Stimulated activated CD4-positive, alpha-beta T cell treated with anti-CD3 and anti-CD28 coated beads, Interleukin-12 subunit alpha, Interleukin-12 subunit beta, amount 100 ng/mL, for 48 hours (primary cell): ENCODE measurements at regions not wholly inside any gene's neighbourhood (a gene's known extent, or its start where the extent isn't known, plus 50 kb on each side); places are given as distances from the start of the nearest gene placed in this dataset.

Source experiments
- DNase-seq, 3 donors: peaks; one replicate each; pipeline ENCODE4 v3.0.0-alpha.2; 2020; ENCODE audit warnings: low read depth in 2 of 3, low spot score in 1 of 3

GRCh38 chr7:155213955-155214740 is 83.5 kb upstream of the INSIG1 start:
- no peak for DNase-seq

DNA sequence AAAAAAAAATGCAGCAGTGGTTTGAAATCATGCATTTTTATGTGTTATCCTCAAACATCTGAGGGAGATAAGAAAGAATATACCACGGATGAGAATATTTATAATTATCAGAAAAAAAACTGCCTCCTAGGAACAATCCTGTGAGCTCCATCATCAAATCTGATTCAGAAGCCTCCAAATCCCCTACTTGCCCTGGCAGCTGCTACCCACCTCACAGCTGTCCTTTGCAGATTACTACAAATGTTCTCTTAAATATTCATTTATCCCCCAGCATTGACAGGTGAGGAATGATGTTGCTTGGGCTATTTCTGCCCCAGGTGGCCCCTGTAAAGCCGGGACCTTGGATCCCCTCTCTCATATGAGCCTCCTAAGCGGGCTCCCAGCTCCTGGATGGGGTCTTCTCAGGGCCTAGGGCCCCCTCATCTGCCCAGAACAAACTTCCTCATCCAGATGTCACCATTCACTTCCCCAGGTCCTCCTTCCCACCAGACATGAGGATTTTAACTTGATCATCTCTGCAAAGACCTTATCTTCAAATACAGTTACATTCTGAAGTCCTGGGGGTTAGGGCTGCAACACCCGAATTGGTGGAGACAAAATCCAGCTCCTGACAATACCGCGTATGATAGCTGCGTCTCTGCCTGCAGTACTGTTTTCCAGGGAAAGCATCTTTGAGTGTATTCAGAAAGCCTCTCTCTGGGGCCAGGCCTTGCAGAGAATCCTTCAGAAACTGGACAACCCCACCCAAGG is 81.9 kb upstream of the INSIG1 start:
- DNase-seq: no peak

- no peak for DNase-seq
These were observed 81.0 kb upstream of the INSIG1 start for GRCh38 chr7:155216475-155217272.

DNA sequence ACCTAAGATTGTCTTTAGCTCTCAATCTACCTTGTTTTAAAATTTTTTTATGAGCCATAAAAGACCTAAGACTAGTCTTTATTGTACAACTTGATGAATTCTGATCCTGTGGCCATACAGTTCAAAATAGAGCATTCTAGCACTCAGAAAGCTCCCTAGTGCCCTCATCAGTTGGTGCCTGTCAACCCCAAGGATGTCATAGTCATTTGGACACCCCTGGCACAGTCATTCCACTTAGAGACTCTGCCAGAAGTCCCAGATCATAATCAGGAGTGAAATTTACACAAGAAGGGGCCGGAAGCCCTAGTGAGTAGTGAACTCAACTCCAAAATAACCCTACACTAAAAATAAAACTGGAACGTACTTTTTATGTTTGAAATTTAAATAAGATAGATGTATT is 80.0 kb upstream of the INSIG1 start:
- DNase-seq: no peak

DNA sequence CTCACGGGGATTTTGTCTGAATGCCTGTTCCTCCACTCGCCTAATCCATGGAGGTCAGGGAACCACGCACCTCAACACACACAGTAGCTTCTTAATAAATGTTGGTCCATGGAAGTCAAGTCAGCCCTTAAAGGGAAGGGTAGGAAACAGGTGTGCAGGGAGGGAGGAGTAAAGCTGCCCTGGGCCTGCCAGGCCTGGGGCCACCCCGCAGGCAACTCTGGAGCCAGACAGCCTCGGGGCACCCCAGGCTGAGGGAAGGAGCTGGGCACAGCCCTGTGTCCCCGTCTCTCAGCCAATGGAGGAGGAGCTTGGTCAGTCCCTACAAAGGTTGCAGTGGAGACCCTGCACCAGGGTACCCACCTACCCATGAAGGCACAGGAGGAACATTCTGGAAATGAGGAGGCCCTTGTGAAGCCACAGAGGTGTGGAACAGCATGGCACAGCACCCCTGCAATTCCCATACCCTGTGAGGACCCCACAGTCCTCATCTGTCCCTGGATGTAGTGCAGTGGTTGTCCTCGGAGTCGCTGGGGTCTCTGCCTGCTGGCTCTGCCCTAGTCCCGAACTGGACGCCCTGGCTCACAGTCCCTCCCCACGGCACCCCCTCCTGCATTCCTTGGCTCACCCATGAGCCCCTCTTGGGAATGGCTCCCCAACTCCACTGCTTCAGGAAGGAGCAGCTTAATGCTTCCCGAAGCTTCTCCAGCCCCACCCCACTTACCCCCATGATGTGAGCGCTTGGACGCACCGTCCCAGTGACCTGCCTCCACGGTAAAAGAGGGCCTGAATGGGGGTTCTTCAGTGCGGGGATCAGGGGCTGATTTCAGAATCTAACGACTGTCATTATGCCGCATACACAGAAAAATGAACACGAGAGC is 79.2 kb upstream of the INSIG1 start:
- DNase-seq: no peak

- DNase-seq: no peak
These were observed 78.5 kb upstream of the INSIG1 start for GRCh38 chr7:155219154-155219531.

GRCh38 chr7:155219947-155220769 is 77.5 kb upstream of the INSIG1 start:
- no peak for DNase-seq

DNA sequence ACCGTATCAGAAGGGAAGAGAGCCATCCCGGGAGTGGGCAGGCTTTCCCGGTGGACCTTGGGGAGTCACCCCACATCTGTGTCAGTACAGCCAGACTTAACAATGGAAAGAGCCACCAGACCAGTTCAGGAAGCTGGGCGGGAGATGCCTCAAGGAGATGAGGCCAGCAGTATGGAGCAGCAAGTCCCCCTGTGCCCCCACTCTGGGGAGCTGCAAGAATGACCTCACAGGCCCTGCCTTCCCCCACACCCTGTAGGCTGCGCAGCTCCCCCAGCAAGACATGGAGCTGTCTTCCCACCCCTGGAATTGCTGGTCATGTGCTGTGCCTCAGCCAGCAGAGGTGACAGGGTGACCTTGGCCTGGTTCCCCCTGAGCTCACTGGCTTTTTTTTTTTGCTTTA is 76.8 kb upstream of the INSIG1 start:
- no peak for DNase-seq

GRCh38 chr7:155221547-155221946 is 76.1 kb upstream of the INSIG1 start:
- DNase-seq: no peak

GRCh38 chr7:155222061-155222460 is 75.6 kb upstream of the INSIG1 start:
- DNase-seq: no peak

DNA sequence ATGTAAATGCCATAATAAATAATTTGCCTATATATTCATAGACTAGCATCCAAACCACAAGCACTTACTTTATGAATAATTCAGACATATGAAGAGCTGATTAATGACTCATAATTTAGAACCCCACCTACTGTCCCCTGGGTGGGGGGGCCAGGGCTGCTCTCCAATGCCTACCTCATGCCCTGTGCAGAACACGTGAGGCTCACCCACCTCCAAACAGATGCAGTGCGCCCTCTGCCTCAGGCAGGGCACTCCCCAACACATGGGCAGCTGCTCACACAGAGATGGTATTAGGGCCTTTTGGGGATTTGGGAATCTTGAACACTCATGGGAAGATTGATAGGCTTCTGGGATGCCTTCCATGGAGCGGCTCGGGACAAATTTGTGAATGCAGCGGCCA is 75.1 kb upstream of the INSIG1 start:
- no peak for DNase-seq

DNA sequence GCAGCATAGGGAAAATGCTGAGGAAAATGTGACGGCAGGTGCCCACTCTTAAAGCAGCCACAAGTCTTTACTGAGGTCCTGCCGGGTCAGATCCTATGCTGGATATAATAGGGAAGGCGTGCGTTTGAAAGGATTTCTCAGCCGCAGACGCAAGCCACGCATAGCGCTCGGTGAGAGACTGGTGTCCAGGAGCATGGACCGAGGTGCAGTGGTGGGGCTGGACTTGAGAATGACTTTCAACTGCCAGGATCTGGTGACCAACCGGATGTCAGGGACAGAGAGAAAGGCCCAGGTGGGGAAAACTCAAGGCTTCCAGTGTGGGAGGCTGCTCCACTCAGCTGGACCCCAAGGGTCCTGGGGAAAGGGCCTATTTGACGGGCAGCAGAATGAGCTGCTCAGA is 74.7 kb upstream of the INSIG1 start:
- no peak for DNase-seq

DNA sequence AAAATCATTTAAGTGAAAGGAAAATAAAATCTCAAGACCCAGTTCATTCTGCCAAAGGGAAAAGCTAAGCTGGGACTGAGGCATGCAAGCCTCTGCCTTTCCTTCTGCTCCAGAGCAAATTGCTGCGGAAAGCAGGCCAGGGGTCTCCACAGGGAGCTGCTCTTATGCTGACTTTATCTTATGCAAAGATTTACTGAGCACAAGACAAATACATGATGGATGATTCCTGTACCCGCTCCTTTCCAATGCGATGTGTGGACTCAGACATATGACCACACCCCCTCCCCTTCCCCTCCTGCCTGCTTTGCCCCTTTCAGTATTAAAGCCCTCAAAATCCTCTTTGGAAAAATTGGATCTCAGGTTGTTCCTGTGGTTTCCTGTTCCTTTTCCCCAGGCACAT is 74.2 kb upstream of the INSIG1 start:
- no peak for DNase-seq

GRCh38 chr7:155224116-155224811 is 73.4 kb upstream of the INSIG1 start:
- no peak for DNase-seq

DNA sequence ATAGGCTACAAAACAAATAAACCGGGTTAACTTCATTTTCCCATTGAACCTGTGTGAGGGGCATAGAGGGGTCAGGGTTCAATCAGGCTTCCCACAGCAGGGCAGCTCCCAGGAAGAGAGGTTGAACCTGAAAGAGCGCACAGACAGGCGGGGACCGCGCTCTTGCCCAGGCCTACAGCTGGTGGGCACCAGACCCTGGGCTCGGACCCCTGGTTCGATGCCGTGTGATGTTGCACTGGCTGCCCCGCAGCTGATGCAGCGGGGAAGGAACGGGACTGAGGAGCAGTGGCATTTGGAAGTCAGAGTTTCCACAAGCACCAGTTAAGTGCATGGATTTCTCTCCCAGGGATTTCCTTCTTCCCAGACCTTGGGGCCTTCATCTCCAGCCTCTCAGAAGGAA is 72.6 kb upstream of the INSIG1 start:
- DNase-seq: no peak

GRCh38 chr7:155225516-155225915 is 72.2 kb upstream of the INSIG1 start:
- DNase-seq: no peak

DNA sequence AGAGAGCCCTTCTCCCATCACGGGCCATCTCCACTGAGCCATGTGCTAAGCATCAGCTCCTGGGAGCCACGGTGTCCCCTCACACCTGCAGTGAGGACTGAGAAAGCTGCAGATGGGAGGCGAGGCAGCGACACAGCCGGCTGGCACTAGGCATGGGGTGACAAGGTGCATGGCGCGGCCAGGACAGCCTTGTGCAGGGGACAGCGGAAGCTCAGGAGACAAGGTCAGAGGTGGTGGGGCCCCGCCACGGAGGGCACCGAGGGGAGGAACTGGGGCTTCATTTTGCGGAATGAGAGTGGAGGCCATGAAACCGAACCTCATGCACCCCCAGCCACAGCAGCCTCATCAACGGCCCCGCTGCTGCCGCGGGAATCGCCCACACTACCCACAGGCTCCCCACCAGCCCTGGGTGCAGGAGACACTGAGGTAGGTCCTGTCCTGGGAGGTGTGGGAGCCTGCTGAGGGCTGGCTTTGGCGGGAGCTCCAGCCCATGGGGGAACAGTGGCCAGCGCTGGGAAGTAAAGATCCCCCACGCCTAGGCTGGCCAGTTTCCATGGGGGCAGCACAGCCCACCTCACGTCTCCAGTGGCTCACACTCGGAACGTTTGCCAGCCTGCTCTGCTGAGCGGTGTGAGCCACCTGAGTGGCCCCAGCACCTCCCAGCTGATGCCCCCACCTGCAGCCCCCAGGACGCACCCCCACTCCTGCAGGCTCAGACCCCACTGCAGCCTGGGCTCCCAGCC is 71.2 kb upstream of the INSIG1 start:
- no peak for DNase-seq

GRCh38 chr7:155227004-155227787 is 70.5 kb upstream of the INSIG1 start:
- no peak for DNase-seq
